H7 (cell line): ENCODE measurements at regions not wholly inside any gene's neighbourhood (a gene's known extent, or its start where the extent isn't known, plus 50 kb on each side); places are given as distances from the start of the nearest gene placed in this dataset.

ENCODE experiments used
- DNase-seq: peaks from one replicate; pipeline ENCODE4 v3.0.0; 2012
- H3K27me3 ChIP-seq: 2 replicates; pipeline ENCODE4 v1.6.0; 2011; ENCODE audit warnings: mild to moderate bottlenecking, low read length; ENCODE audit not compliant: control insufficient read depth, insufficient read depth
- H3K36me3 ChIP-seq: replicated peaks from 2 replicates; pipeline ENCODE4 v1.5.1; 2011; ENCODE audit warnings: low read length; ENCODE audit not compliant: control insufficient read depth, insufficient read depth
- H3K4me3 ChIP-seq: 2 replicates; pipeline ENCODE4 v1.5.1; 2011; ENCODE audit warnings: low read depth, mild to moderate bottlenecking, control low read depth, low read length, moderate library complexity; ENCODE audit not compliant: insufficient read depth

DNA sequence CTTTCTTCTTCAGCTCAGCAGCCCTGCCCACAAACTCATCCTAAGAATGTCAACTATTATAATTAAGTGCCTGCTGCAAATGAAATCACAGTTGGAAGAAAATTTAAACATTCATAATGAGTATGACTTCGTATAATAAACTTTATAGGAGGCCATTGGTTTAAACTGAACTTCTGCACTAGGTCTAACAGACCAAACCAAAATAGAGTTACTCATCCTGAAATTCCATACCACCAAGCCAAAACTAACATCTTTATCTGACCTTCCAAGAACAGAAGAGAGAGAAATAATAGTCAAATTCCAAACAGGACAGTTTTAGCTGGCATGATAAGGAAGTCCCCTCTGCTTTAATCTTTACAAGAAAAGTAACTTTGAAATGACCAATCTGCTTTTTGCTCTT, 472.4 kb upstream of the PRMT6 start:
- DNase-seq, result no peak
- H3K36me3 ChIP-seq, result no peaks in the 10 kb centered on the region
- H3K27me3 ChIP-seq, result no peaks in the 10 kb centered on the region
- H3K4me3 ChIP-seq, result no peak overlapping the region

GRCh38 chr1:106584676-106585075, 471.8 kb upstream of the PRMT6 start:
- H3K36me3 ChIP-seq, result no peaks in the 10 kb centered on the region
- H3K4me3 ChIP-seq, result no peak overlapping the region
- DNase-seq, result no peak
- no peaks in the 10 kb centered on the region for H3K27me3 ChIP-seq

DNA sequence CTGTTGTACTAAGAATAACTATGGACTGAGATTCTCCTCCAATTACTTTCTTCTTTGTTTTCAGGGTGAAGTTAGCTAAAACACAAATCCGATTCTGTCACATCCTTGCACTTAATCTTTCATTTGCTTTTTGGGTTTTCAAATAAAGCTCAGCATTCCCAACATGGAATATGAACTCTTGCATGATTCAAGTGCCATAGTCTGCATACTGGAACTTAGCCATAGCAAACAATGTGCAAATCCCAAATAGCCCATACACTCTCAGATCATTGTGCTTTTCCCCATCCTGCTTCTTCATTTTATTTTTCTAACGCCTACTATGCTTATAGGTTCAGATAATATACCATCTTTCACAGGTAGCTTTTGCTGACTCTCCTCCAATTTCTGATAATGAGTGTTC, 455.8 kb upstream of the PRMT6 start:
- Histone ChIP-seq H3K4me3 (no peak overlapping the region), H3K27me3 (no peaks in the 10 kb centered on the region), H3K36me3 (no peaks in the 10 kb centered on the region)
- DNase-seq, result no peak

DNA sequence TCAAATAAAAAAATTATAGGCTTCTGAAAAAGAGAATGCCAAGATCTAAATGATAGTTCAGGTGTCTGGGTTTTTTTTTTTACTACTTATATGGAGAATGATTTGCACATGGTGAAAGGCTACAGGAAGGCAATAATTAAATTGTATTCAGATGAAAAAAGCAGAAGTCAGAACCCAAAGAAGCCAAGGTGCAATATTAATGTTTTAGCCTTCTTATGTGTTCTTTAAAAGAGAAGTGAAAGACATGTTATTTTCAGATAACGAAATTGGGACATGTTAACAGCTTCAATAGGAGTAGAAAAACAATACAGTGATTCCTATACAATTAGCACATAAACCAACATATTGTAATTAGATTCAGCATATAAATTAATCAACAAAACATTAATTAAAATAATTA, 452.9 kb upstream of the PRMT6 start:
- Histone ChIP-seq H3K27me3 (no peaks in the 10 kb centered on the region), H3K36me3 (no peaks in the 10 kb centered on the region), H3K4me3 (no peak overlapping the region)
- no peak for DNase-seq

DNA sequence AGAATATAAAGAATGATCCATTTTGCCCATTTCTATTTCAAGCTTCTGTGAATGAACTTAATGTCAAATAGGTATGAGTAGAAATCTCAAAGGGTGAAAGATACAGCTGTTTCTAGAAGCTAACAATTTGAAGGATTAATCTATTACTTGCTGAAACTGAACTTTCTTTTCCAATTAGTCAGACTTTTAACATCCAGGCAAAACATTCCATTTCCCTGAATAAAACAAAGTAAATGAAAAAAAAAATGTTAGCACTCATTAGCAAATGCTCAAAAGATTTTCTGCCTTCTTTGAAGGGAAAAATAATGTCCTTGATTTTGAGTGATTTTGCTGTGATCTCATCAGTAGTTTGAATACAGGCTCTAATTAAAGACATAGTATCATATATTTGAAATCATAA, 447.6 kb upstream of the PRMT6 start:
- no peaks in the 10 kb centered on the region for H3K27me3 ChIP-seq
- no peak overlapping the region for H3K4me3 ChIP-seq
- no peak for DNase-seq
- no peaks in the 10 kb centered on the region for H3K36me3 ChIP-seq

DNA sequence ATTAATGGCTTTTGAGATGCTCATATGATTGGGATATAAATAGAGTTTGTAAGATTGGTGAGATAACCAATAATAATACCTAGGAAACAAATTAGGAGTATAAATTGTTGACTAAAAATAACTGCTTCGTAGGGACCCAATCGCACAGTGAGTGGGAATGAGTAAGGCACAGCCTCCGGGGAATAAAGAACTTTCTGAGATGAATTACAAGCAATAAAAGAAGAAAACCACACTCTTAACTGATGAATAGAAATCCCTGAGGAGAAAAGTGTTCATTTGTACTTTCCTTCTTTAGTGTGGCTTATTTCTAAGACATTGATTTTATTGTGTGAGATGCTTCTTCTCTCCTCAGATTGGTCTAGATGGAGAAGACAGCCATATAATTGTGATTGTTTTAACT, 443.4 kb upstream of the PRMT6 start:
- Histone ChIP-seq H3K4me3 (no peak overlapping the region), H3K27me3 (no peaks in the 10 kb centered on the region), H3K36me3 (no peaks in the 10 kb centered on the region)
- DNase-seq, result no peak

- Histone ChIP-seq H3K27me3 (no peaks in the 10 kb centered on the region), H3K4me3 (no peak overlapping the region), H3K36me3 (no peaks in the 10 kb centered on the region)
- no peak for DNase-seq
Observed at GRCh38 chr1:106613861-106614260, 442.6 kb upstream of the PRMT6 start.

DNA sequence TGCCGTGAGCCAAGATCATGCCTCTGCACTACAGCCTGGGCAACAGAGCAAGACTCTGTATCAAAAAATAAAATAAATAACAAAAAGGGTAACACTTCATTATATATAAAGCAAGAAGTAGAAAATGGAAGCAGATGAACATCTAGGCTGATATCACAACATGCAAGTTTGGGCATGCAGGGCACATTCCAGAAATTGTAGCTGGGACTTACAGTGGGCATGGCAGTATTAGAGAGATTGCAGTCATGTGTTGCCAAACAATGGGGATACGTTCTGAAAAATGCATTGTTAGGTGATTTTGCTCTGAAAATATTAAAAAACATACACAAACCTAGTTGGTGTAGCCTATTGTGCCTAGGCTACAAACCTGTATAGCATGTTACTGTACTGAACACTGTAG, 441.0 kb upstream of the PRMT6 start:
- H3K36me3 ChIP-seq, result no peaks in the 10 kb centered on the region
- H3K27me3 ChIP-seq, result no peaks in the 10 kb centered on the region
- DNase-seq, result no peak
- no peak overlapping the region for H3K4me3 ChIP-seq

DNA sequence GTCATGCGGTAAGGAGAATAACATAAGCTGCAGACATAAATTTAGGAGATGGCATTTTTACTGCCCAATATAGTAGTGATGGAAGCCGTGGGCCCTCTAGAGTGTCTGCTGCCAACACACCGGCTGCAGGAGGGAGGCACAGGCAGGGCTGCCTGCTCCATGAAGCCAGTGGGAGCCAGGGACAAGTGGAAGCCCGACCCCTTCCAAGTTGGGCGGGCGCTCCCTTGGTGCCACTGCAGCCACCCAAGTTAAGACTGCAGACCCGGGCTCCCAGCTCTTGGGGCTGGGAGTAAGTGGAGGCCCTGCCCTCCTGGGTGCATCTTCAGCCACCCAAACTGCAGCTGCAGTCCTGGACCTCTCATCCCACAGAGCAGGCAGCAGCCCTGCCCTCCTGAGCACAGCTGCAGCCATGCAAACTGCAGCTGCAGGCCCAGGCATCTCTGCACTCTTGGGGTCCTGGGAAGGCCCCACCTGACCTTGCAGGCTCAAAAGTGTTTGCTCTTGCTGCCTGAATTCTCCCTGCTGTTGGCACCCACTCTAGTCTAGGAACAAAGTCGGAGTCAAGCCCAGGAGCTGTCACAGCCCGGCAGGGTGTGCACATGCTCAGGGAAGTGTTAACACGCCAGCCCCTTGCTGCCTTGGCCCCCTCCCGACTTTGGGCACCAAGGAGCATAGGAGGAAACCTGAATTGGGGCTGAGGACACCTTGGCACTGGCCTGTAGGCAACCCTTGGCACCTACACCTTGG, 437.2 kb upstream of the PRMT6 start:
- Histone ChIP-seq H3K36me3 (no peaks in the 10 kb centered on the region), H3K4me3 (no peak overlapping the region), H3K27me3 (no peaks in the 10 kb centered on the region)
- DNase-seq, result no peak

DNA sequence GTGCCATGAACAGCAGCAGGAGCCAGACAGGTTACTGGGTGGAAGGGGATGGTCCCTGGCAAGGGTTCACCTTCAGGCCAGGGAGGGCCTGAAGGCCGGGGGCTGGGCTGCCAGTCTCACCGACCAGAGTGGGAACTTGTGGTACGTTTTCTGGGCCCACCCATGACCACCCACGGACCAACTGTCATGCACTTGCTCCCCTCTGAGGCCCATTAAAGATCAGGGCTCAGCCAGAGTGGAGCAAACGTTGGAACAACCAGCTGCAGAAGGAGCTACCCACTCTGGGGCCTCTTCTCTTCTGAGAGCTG, 436.7 kb upstream of the PRMT6 start:
- H3K36me3 ChIP-seq, result no peaks in the 10 kb centered on the region
- no peak overlapping the region for H3K4me3 ChIP-seq
- no peak for DNase-seq
- H3K27me3 ChIP-seq, result no peaks in the 10 kb centered on the region

GRCh38 chr1:106620521-106620954, 435.9 kb upstream of the PRMT6 start:
- H3K4me3 ChIP-seq, result no peak overlapping the region
- no peaks in the 10 kb centered on the region for H3K36me3 ChIP-seq
- H3K27me3 ChIP-seq, result no peaks in the 10 kb centered on the region
- no peak for DNase-seq

DNA sequence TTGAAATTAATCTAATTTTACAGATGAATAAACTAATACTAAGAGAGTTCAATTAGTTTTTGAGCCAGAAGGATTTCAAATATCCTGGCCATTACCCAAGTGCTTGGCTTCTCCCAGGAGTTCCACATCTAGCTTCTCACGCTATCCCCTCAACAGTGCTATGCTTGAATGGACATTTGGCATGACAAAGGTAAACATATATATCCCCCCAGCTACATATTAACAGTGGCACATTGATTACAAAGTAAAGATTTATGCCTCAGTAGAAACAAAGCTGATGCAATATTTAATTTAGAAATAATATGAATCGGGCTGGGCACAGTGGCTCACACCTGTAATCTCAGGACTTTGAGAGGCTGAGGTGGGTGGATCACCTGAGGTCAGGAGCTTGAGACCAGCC, 434.6 kb upstream of the PRMT6 start:
- Histone ChIP-seq H3K4me3 (no peak overlapping the region), H3K36me3 (no peaks in the 10 kb centered on the region), H3K27me3 (no peaks in the 10 kb centered on the region)
- no peak for DNase-seq

DNA sequence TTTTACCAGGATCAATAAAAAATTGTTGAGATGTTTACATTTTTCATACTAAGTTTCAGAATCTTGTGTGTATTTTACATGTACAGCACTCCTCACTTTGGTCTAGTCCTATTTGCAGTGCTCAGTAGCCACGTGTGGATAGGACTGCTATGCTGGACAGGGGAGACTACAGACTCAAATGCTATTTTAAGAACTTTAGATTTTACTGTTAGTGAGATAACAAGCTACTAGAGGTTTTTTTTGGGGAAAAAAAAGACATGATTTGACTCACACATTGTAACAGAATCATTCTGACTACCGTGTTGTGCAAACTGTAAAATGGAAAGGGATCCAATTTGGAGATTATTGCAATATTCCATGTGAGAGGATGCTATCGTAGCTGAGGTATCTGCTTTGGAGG, 418.9 kb upstream of the PRMT6 start:
- no peak for DNase-seq
- H3K4me3 ChIP-seq, result no peak overlapping the region
- no peaks in the 10 kb centered on the region for H3K36me3 ChIP-seq
- no peaks in the 10 kb centered on the region for H3K27me3 ChIP-seq

DNA sequence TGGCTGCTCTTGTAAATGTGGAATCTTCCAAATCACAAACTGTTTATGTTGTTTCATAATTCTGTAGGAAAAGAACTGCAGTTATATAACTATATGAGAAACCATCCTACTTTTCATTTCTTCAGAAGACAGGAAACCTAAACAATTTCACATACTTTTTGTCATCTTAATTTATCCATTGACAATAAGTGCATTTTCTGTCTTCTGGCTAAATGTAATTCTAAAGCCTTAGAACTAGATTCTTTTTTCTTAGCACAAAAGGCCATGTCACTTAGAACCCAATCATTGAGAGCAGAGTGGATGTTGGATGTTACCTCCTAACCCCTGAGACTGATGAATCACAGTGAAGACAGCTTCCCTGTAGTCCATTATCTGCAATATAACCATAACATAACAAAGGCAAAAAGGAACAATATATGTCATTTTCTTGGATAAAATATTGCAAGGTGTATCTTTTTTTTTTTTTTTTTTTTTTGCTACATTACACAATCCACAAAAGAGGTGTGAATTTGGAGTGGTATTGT, 410.2 kb upstream of the PRMT6 start:
- DNase-seq, result no peak
- no peaks in the 10 kb centered on the region for H3K27me3 ChIP-seq
- H3K4me3 ChIP-seq, result no peak overlapping the region
- no peaks in the 10 kb centered on the region for H3K36me3 ChIP-seq

DNA sequence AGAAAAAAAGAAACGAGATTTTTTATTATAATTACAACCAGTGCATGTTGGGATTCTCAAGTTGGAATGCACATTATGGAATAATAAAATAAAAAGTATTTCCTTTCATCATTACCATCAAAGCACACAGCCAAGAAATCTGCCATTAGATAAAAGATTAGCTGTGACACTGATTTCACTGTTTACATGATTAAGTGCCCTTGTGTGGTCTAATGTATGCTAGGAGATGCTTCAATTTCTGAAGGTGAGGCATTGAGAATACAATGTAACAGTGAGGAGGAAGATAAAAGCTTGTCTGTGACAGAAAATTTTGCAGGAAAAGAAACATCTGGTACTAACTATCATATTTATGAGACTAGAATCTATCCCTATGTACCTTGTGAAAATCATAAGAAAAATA, 409.7 kb upstream of the PRMT6 start:
- DNase-seq, result no peak
- no peaks in the 10 kb centered on the region for H3K36me3 ChIP-seq
- no peak overlapping the region for H3K4me3 ChIP-seq
- no peaks in the 10 kb centered on the region for H3K27me3 ChIP-seq
